DOHH2 (cell line): ENCODE measurements at regions not wholly inside any gene's neighbourhood (a gene's known extent, or its start where the extent isn't known, plus 50 kb on each side); places are given as distances from the start of the nearest gene placed in this dataset.

Source experiments
- EZH2phosphoT487 ChIP-seq: fragments of 200-600 bp; sonication (generic); IDR thresholded peaks from 2 replicates; pipeline ENCODE4 v1.6.1; 2017; ENCODE audit warnings: borderline replicate concordance, mild to moderate bottlenecking, antibody characterized with exemption, low read length, moderate library complexity, mixed read lengths
- TF ChIP-seq, protein P1 (sequence below): fragments of 200-600 bp; sonication (generic); IDR thresholded peaks from one replicate; pipeline ENCODE4 v1.5.1; 2014; ENCODE audit warnings: antibody characterized with exemption, mild to moderate bottlenecking, low read depth, low read length; ENCODE audit not compliant: poor library complexity, severe bottlenecking

DNA sequence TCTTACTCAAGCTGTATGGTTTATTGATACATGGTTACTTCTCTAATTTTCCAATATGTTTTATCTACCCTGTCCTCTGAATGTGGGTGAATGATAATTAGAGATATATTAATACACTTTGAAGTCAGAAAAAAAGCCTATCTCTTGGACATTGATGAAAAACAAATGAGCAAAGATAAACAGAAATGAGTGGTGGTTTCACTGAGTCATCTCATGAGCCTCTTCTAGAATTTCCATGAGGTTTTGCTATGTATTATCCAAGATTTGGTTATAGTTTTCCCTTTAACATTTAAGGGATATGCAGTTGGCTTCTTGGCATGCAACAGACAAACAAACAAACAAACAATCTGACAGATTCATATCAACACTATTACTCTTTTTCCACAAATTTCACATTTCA is 586.8 kb downstream of the RFPL4B start:
- TF ChIP-seq, protein P1, sequence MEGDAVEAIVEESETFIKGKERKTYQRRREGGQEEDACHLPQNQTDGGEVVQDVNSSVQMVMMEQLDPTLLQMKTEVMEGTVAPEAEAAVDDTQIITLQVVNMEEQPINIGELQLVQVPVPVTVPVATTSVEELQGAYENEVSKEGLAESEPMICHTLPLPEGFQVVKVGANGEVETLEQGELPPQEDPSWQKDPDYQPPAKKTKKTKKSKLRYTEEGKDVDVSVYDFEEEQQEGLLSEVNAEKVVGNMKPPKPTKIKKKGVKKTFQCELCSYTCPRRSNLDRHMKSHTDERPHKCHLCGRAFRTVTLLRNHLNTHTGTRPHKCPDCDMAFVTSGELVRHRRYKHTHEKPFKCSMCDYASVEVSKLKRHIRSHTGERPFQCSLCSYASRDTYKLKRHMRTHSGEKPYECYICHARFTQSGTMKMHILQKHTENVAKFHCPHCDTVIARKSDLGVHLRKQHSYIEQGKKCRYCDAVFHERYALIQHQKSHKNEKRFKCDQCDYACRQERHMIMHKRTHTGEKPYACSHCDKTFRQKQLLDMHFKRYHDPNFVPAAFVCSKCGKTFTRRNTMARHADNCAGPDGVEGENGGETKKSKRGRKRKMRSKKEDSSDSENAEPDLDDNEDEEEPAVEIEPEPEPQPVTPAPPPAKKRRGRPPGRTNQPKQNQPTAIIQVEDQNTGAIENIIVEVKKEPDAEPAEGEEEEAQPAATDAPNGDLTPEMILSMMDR, result no peak
- no peak for TF ChIP-seq EZH2phosphoT487
